Activated CD8-positive, alpha-beta T cell treated with anti-CD3 and anti-CD28 coated beads for 36 hours (primary cell): ENCODE measurements at regions not wholly inside any gene's neighbourhood (a gene's known extent, or its start where the extent isn't known, plus 50 kb on each side); places are given as distances from the start of the nearest gene placed in this dataset.

Experiments used
- ATAC-seq: fragments of 200-7000 bp; cut with Tn5 transposase; one replicate; pipeline ENCODE4 v1.10.0; 2021; ENCODE audit warnings: mild to moderate bottlenecking, moderate library complexity
- CTCF ChIA-PET: fragments of 350-600 bp; sonication (Branson Sonifier 250); formaldehyde crosslinking; loops from one replicate; lab custom pipeline; 2021; ENCODE audit warnings: antibody characterized with exemption; lab: Charles Lee
- POLR2A ChIA-PET: fragments of 350-600 bp; sonication (Branson Sonifier 250); formaldehyde crosslinking; loops from one replicate; lab custom pipeline; 2021; ENCODE audit warnings: antibody characterized with exemption; lab: Charles Lee
- DNase-seq: peaks from one replicate; pipeline ENCODE4 v3.0.0-alpha.2; 2020
- H3K27ac Mint-ChIP-seq: one replicate; pipeline ENCODE4 v1.8.0; 2021; ENCODE audit warnings: mild to moderate bottlenecking, mixed read lengths
- H3K27me3 Mint-ChIP-seq: one replicate; pipeline ENCODE4 v1.8.0; 2021; ENCODE audit warnings: mixed read lengths
- H3K36me3 Mint-ChIP-seq: one replicate; pipeline ENCODE4 v1.8.0; 2021; ENCODE audit warnings: low read depth, mixed read lengths
- H3K4me1 Mint-ChIP-seq: one replicate; pipeline ENCODE4 v1.8.0; 2021; ENCODE audit warnings: low read depth, mixed read lengths
- H3K4me3 Mint-ChIP-seq: one replicate; pipeline ENCODE4 v1.8.0; 2021; ENCODE audit warnings: mild to moderate bottlenecking, moderate library complexity, mixed read lengths
- H3K9me3 Mint-ChIP-seq: one replicate; pipeline ENCODE4 v1.8.0; 2021; ENCODE audit warnings: mixed read lengths
- CTCF ChIP-seq: fragments of 200-600 bp; IDR thresholded peaks from one replicate; pipeline ENCODE4 v1.8.0; 2022; ENCODE audit warnings: antibody characterized with exemption, mild to moderate bottlenecking
- intact Hi-C: fragments of 100-400 bp; cut with micrococcal nuclease; formaldehyde crosslinking; loops from one replicate; pipeline ENCODE4 v1.10.0; 2022

GRCh38 chr4:13942977-13943376 lies 315.5 kb upstream of the BOD1L1 start:
- no peaks in the 10 kb centered on the region for H3K4me1 Mint-ChIP-seq
- POLR2A ChIA-PET: interaction anchor here (0.7 kb wide), 1 partner anchor 369 kb away, joined by 3 read pairs; no protein-coding TSS in a partner anchor

GRCh38 chr4:13944095-13944511 lies 316.6 kb upstream of the BOD1L1 start:
- Mint-ChIP-seq H3K27ac (no peak overlapping the region), H3K36me3 (no peaks in the 10 kb centered on the region), H3K4me3 (no peak overlapping the region), H3K4me1 (no peaks in the 10 kb centered on the region), H3K9me3 (no peaks in the 10 kb centered on the region), H3K27me3 (no peaks in the 10 kb centered on the region)
- ATAC-seq (no peak), DNase-seq (no peak)
- intact Hi-C loops: no loop called here
- ChIA-PET POLR2A (no interaction called here), CTCF (no interaction called here)
- no peak for TF ChIP-seq CTCF

More at GRCh38 chr4:13942977-13943376, 315.5 kb upstream of the BOD1L1 start:
- ATAC-seq (no peak), DNase-seq (no peak)
- TF ChIP-seq CTCF: no peak
- CTCF ChIA-PET: no interaction called here
- H3K27me3 Mint-ChIP-seq: no peaks in the 10 kb centered on the region
- intact Hi-C loops: no loop called here
- no peak overlapping the region for H3K27ac Mint-ChIP-seq
- no peaks in the 10 kb centered on the region for H3K36me3 Mint-ChIP-seq
- no peaks in the 10 kb centered on the region for H3K9me3 Mint-ChIP-seq
- H3K4me3 Mint-ChIP-seq: no peak overlapping the region

GRCh38 chr4:13947921-13948320 lies 320.4 kb upstream of the BOD1L1 start:
- intact Hi-C loops: no loop called here
- H3K27me3 Mint-ChIP-seq: no peaks in the 10 kb centered on the region
- H3K9me3 Mint-ChIP-seq: no peaks in the 10 kb centered on the region

GRCh38 chr4:13950491-13950890 lies 323.0 kb upstream of the BOD1L1 start:
- Mint-ChIP-seq H3K27me3 (no peaks in the 10 kb centered on the region), H3K9me3 (no peaks in the 10 kb centered on the region), H3K27ac (no peak overlapping the region), H3K4me3 (no peak overlapping the region), H3K36me3 (no peaks in the 10 kb centered on the region), H3K4me1 (no peaks in the 10 kb centered on the region)
- ATAC-seq (no peak), DNase-seq (no peak)
- intact Hi-C loops: no loop called here
- ChIA-PET POLR2A (no interaction called here), CTCF (no interaction called here)
- no peak for TF ChIP-seq CTCF

More at GRCh38 chr4:13947921-13948320, 320.4 kb upstream of the BOD1L1 start:
- Mint-ChIP-seq H3K4me1 (no peaks in the 10 kb centered on the region), H3K4me3 (no peak overlapping the region), H3K27ac (no peak overlapping the region), H3K36me3 (no peaks in the 10 kb centered on the region)
- CTCF ChIA-PET: no interaction called here
- POLR2A ChIA-PET: no interaction called here
- DNase-seq: no peak
- TF ChIP-seq CTCF: no peak
- no peak for ATAC-seq

GRCh38 chr4:13953083-13953482 lies 325.6 kb upstream of the BOD1L1 start:
- no peak overlapping the region for H3K27ac Mint-ChIP-seq
- DNase-seq (no peak), ATAC-seq (no peak)
- no peaks in the 10 kb centered on the region for H3K36me3 Mint-ChIP-seq
- intact Hi-C loops: no loop called here
- TF ChIP-seq CTCF: no peak
- CTCF ChIA-PET: no interaction called here
- POLR2A ChIA-PET: no interaction called here
- H3K4me3 Mint-ChIP-seq: no peak overlapping the region
- no peaks in the 10 kb centered on the region for H3K27me3 Mint-ChIP-seq
- H3K9me3 Mint-ChIP-seq: no peaks in the 10 kb centered on the region
- H3K4me1 Mint-ChIP-seq: no peaks in the 10 kb centered on the region
